HG02840 (cell line): ENCODE measurements at regions not wholly inside any gene's neighbourhood (a gene's known extent, or its start where the extent isn't known, plus 50 kb on each side); places are given as distances from the start of the nearest gene placed in this dataset.

ENCODE experiments used
- ATAC-seq: cut with Tn5 transposase; IDR thresholded peaks from one replicate; pipeline ENCODE4 v1.9.1; 2021; ENCODE audit warnings: mild to moderate bottlenecking, moderate library complexity, moderate number of reproducible peaks; ENCODE audit not compliant: unreplicated experiment, low FRiP score

- no peak for ATAC-seq
Observed at GRCh38 chr12:74292351-74293194, 245.1 kb upstream of the ATXN7L3B start.

- ATAC-seq: no peak
Observed at GRCh38 chr12:74293689-74294131, 243.9 kb upstream of the ATXN7L3B start.

- ATAC-seq: no peak
Observed at GRCh38 chr12:74317078-74317601, 220.5 kb upstream of the ATXN7L3B start.

GRCh38 chr12:74317741-74318140, 219.9 kb upstream of the ATXN7L3B start:
- no peak for ATAC-seq

- no peak for ATAC-seq
Observed at GRCh38 chr12:74319886-74320285, 217.7 kb upstream of the ATXN7L3B start.

DNA sequence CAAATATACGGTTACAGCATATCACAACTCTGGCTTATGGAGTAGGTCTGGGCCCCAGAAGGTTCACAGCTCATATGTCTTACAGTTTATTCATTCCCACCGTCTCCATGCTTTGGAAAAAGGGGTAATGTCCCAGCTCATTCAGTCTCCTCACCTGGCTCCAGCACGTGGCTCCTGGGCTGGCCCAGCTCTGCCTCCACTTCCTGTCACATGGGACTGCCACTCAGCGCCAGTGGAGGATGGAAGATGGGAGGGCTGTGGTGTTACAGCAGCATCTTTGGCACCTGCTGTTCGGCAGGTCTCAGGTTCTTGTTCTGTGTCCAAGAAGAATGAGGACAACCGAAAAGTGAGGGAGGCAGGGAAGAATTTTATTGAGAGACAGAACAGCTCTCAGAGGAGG, 216.3 kb upstream of the ATXN7L3B start:
- no peak for ATAC-seq

DNA sequence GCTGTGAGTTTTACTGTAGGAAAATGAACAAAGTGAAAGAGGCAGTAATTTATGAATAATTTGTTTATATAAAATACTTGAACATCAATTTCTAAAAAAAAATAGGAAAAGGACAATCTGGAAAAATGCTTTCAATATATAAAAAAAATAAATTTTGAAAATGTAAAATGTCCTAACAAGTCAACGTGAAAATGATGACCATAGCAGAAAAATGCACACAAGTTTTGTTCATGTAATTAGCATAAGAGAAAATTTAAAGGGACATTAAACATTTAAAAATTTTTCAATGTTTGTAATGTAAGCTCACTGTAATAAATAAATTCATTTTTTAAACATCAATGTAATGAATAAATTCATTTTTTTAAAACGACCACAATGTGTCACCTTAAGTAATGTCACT, 214.8 kb upstream of the ATXN7L3B start:
- no peak for ATAC-seq

DNA sequence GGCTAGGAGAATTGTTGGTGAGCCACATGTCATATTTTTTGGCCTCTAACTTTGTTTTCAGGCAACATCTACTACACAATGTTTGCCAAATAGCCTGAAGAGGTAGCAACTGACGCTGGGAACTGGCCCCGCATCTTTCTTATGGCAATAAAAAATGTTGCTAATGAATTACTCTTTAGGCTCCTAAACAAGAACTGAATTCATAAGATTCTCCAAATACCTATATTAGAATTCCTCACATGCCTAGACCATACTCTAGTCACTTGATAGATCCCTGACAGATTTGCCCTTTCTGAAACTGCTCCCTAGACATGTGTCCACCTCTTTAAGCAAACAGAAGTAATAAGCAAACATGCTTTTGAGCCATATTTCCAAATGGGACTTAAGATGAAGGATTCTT, 209.0 kb upstream of the ATXN7L3B start:
- ATAC-seq: no peak

DNA sequence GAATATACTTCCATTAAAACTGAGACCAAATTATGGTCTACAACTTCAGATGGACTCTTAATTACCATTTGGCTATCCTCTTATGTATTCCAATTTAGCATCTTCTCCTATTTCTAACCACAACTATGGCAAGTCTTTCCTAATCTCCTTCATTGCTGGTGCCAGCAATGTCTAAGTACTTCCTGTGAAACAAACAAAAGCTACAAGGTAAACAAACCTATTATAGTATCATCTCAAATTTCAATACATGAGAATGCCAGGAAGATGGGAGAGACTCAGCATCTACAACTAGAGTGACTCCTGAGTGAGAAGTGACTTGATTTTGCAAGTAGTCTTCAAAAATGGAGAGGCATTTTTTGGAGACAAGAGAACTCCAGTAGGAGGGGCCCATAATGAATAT, 202.9 kb upstream of the ATXN7L3B start:
- no peak for ATAC-seq

GRCh38 chr12:74337951-74338350, 199.7 kb upstream of the ATXN7L3B start:
- no peak for ATAC-seq

- ATAC-seq: no peak
Observed at GRCh38 chr12:74339211-74339610, 198.4 kb upstream of the ATXN7L3B start.

DNA sequence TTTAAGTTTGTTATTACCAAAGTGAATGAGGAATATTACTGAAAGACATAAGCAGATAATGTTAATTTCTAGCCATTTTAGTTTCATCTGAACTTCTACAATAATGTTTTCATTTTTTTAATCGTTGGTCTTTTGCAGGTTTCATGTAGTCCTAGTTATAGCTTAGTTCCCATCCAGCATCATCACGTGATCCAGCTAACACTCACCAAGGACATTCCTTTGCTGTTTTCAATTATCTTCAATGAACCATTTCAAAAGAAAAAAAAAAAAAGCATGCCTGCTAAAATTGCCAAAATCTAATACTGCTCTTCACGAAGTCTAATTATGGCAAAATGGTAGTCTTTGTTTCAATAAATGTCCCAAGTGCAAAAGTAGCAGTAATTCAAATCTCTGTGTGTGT, 187.7 kb upstream of the ATXN7L3B start:
- no peak for ATAC-seq

- no peak for ATAC-seq
Observed at GRCh38 chr12:74365178-74365964, 172.3 kb upstream of the ATXN7L3B start.

DNA sequence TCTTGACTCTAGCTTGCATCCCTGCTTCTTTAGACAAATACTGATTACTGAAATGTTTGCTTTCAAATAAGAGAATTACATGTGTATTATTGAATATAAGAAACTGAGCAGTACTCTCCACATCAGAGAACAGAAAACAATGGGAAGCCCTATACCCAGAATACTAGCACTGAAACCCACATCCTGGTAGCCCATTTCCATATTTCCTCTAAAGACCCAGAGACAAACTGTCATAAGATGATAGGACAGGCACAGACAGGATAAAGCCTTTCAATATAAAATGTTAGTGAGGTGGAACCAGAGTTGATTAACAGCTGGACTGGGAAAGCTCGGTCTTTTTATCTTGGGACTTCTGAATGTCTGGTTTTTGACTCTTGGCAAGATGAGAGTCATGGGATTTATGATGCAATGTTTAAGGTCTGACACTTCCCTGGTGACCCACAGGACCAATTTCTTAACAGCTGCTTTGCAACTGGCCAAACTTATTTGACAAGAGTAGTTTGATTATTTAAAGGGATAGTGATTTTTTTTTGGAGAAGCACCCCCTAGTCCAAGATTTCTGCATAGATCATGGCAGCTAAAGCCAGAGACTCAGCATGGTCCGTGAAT, 166.9 kb upstream of the ATXN7L3B start:
- ATAC-seq: no peak

GRCh38 chr12:74379114-74379513, 158.5 kb upstream of the ATXN7L3B start:
- ATAC-seq: no peak

- no peak for ATAC-seq
Observed at GRCh38 chr12:74381958-74382357, 155.7 kb upstream of the ATXN7L3B start.

GRCh38 chr12:74382983-74383382, 154.7 kb upstream of the ATXN7L3B start:
- ATAC-seq: no peak

DNA sequence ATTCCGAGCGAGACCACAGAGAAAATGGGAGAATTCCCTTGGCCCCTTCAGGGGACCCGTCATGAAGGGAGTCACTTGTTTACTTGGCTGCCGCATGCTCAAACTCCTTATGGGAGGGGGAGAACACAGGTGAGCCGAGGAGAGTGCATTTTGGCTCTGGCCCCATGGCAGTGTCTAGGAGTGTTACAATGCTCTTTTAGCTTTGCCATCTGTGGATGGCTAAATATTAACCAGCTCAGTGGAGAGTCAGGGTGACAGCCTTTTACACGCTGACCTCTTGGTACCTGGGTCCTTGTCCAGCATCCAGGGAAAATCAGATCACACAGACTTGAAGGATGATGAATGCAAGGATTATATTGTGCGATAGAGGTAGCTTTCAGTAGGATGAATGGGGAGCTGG, 146.4 kb upstream of the ATXN7L3B start:
- no peak for ATAC-seq

DNA sequence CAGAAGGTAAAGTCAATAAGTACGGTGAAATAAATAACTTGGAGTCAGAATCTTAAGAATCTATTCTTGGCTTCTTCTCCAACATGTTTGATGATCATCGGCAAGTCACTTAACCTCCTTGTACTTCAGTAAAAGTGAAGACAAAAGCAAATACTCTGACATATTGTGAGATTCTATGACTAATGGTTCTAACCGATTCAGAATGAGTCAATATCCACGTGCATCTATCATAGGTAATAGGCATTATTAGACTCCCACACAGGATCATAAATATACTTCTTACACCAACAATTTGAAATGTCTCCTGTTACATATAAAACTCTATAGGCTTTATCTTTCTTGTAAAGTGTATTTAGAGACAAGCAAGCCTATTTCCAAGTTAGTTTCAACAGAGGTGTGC, 144.4 kb upstream of the ATXN7L3B start:
- no peak for ATAC-seq

- ATAC-seq: no peak
Observed at GRCh38 chr12:74394647-74395046, 143.0 kb upstream of the ATXN7L3B start.

- ATAC-seq: no peak
Observed at GRCh38 chr12:74401035-74401434, 136.6 kb upstream of the ATXN7L3B start.
